K562 (cell line): ENCODE measurements at regions not wholly inside any gene's neighbourhood (a gene's known extent, or its start where the extent isn't known, plus 50 kb on each side); places are given as distances from the start of the nearest gene placed in this dataset.

Experiments used
- ATAC-seq: fragments of 200-7000 bp; cut with Tn5 transposase; 3 replicates; pipeline ENCODE4 v1.9.1; 2020; ENCODE audit warnings: moderate library complexity
- BruUV-seq: library from RNA; stranded (reverse); fragments of 400-500 nt; replicated peaks from 2 replicates; lab custom pipeline; 2021; lab: Mats Ljungman, UMichigan
- CTCF ChIA-PET: fragments of 300-600 bp; formaldehyde crosslinking; extraction: SDS; loops from one replicate; lab custom pipeline; 2021; ENCODE audit warnings: low intra/inter-chr PET ratio; lab: Yijun Ruan, JAX
- POLR2A ChIA-PET: fragments of 300-600, 350-650 bp; sonication (Branson Sonifier 250); formaldehyde crosslinking; extraction: SDS; loops from one replicate; lab custom pipeline; 2021; ENCODE audit warnings: antibody characterized with exemption, inconsistent platforms; lab: Yijun Ruan, JAX
- DNase-seq, 4 experiments: peaks; one replicate each; pipeline versions ENCODE4 v3.0.0 to v3.0.0-alpha.2; 2011 to 2018; ENCODE audit warnings: low spot score in 3 of 4, mixed read lengths in 3 of 4; ENCODE audit errors: extremely low read depth in 1 of 4
- FAIRE-seq: peaks from 2 replicates; lab custom pipeline; 2011; peaks lifted over from hg19 to GRCh38; lab: Jason Lieb, UNC
- H2AFZ ChIP-seq: 2 replicates; pipeline ENCODE4 v1.6.0; 2011; ENCODE audit warnings: low read depth, low read length, control low read depth, inconsistent platforms
- H3K27ac ChIP-seq: fragments of 200-600 bp; 3 replicates; pipeline ENCODE4 v1.8.0; 2011; ENCODE audit warnings: low read depth, mild to moderate bottlenecking, control low read depth, inconsistent platforms, low read length, moderate library complexity, mixed read lengths; ENCODE audit errors: extremely low read depth
- H3K27me3 ChIP-seq, 2 experiments: fragments of 300-600 bp in 1 of 2; 2 replicates in 1 of 2; 3 replicates in 1 of 2; pipeline versions ENCODE4 v1.6.0 to v1.8.0; 2011; ENCODE audit warnings: inconsistent platforms in 2 of 2, low read length in 2 of 2, mild to moderate bottlenecking in 1 of 2, mixed read lengths in 1 of 2, moderate library complexity in 1 of 2; ENCODE audit not compliant: control insufficient read depth in 2 of 2, insufficient read depth in 2 of 2
- H3K36me3 ChIP-seq: fragments of 300-600 bp; 3 replicates; pipeline ENCODE4 v1.8.0; 2011; ENCODE audit warnings: mild to moderate bottlenecking, low read length, inconsistent platforms; ENCODE audit not compliant: control insufficient read depth, insufficient read depth
- H3K4me1 ChIP-seq, 2 experiments: fragments of 200-600 bp in 1 of 2; replicated peaks in 1 of 2; 2 replicates in 1 of 2; 3 replicates in 1 of 2; pipeline versions ENCODE4 v1.5.1 to v1.8.0; 2011; ENCODE audit warnings: inconsistent platforms in 2 of 2, low read length in 2 of 2, mild to moderate bottlenecking in 1 of 2, mixed read lengths in 1 of 2, moderate library complexity in 1 of 2; ENCODE audit not compliant: control insufficient read depth in 2 of 2, insufficient read depth in 2 of 2
- H3K4me2 ChIP-seq: 2 replicates; pipeline ENCODE4 v1.6.1; 2011; ENCODE audit warnings: low read length, control low read depth, inconsistent platforms, mixed read lengths; ENCODE audit not compliant: insufficient read depth
- H3K4me3 ChIP-seq: fragments of 200-600 bp; sonication (generic), shearing (Covaris generic); 2 replicates; pipeline ENCODE4 v1.5.1; 2016; ENCODE audit warnings: control low read depth, inconsistent platforms
- H3K79me2 ChIP-seq: fragments of 200-600 bp; 3 replicates; pipeline ENCODE4 v1.8.0; 2011; ENCODE audit warnings: low read length, inconsistent platforms; ENCODE audit not compliant: control insufficient read depth, insufficient read depth
- H3K9ac ChIP-seq, 2 experiments: 2 replicates each; pipeline versions ENCODE4 v1.6.0 to v1.6.1; 2011; ENCODE audit warnings: low read depth in 2 of 2, low read length in 2 of 2, control low read depth in 1 of 2, inconsistent platforms in 1 of 2, mild to moderate bottlenecking in 1 of 2, mixed read lengths in 1 of 2; ENCODE audit not compliant: insufficient read depth in 1 of 2
- H3K9me1 ChIP-seq: one replicate; pipeline ENCODE4 v1.6.0; 2011; ENCODE audit warnings: inconsistent platforms, mild to moderate bottlenecking, low read length, moderate library complexity; ENCODE audit not compliant: control insufficient read depth, insufficient read depth
- H3K9me3 ChIP-seq: replicated peaks from 2 replicates; pipeline ENCODE4 v1.5.1; 2011; ENCODE audit warnings: low read depth, low read length, inconsistent platforms; ENCODE audit not compliant: control insufficient read depth, insufficient read depth
- H4K20me1 ChIP-seq: replicated peaks from 2 replicates; pipeline ENCODE4 v1.6.1; 2011; ENCODE audit warnings: low read length, inconsistent platforms, mixed read lengths; ENCODE audit not compliant: control insufficient read depth, insufficient read depth
- ATF3 ChIP-seq, 2 experiments: fragments of 450-650 bp in 1 of 2; sonication (generic) in 1 of 2; formaldehyde crosslinking in 1 of 2; IDR thresholded peaks in 1 of 2; conservative IDR thresholded peaks in 1 of 2; 2 replicates each; pipeline versions ENCODE4 v1.6.1 to v1.8.1; 2016 to 2023; ENCODE audit warnings: mild to moderate bottlenecking in 2 of 2, moderate library complexity in 2 of 2, inconsistent platforms in 1 of 2, missing genetic modification reagents in 1 of 2
- ETV6 ChIP-seq, 3 experiments: fragments of 150-350 bp in 1 of 3; sonication (generic) in 1 of 3; formaldehyde crosslinking in 1 of 3; IDR thresholded peaks; 2 replicates each; pipeline versions ENCODE4 v1.6.1 to v1.8.0; 2014 to 2022; ENCODE audit warnings: borderline replicate concordance in 2 of 3, low read depth in 2 of 3, antibody characterized with exemption in 1 of 3, low read length in 1 of 3, mild to moderate bottlenecking in 1 of 3, missing genetic modification reagents in 1 of 3
- IFI16 ChIP-seq: fragments of 250-450 bp; sonication (Bioruptor Pico); IDR thresholded peaks from 2 replicates; pipeline ENCODE4 v2.1.2; 2022; ENCODE audit warnings: mild to moderate bottlenecking, inconsistent platforms
- NR2C1 ChIP-seq, 2 experiments: fragments of 450-650 bp; IDR thresholded peaks; 2 replicates each; pipeline ENCODE4 v1.6.1; 2017; ENCODE audit warnings: mild to moderate bottlenecking in 2 of 2, antibody characterized with exemption in 1 of 2, inconsistent platforms in 1 of 2, missing compliant biosample characterization in 1 of 2, missing genetic modification characterization in 1 of 2
- ZNF143 ChIP-seq: sonication (generic); formaldehyde crosslinking; IDR thresholded peaks from 2 replicates; pipeline ENCODE4 v1.9.0; 2022; ENCODE audit warnings: mild to moderate bottlenecking, missing genetic modification reagents
- ZNF224 ChIP-seq: sonication (generic); formaldehyde crosslinking; IDR thresholded peaks from 2 replicates; pipeline ENCODE4 v1.8.0; 2022; ENCODE audit warnings: mild to moderate bottlenecking, missing genetic modification reagents
- WGBS: fragments of 100-300 bp; shearing (Covaris generic); methylation state at CpG from one replicate; pipeline ENCODE4 v1.1.6; 2016; ENCODE audit warnings: low coverage, mixed read lengths; ENCODE audit not compliant: insufficient coverage; ENCODE audit errors: missing lambda C conversion rate; 5-methylcytosine and 5-hydroxymethylcytosine counted together
- in situ Hi-C: fragments of 300-500 bp; cut with MboI; formaldehyde crosslinking; loops from 4 replicates; pipeline ENCODE4 v1.15.0; 2018; ENCODE audit warnings: inconsistent platforms, mixed read lengths
- intact Hi-C: fragments of 100-400 bp; cut with micrococcal nuclease; formaldehyde crosslinking; loops from 2 replicates; pipeline ENCODE4 v1.14.2; 2022

DNA sequence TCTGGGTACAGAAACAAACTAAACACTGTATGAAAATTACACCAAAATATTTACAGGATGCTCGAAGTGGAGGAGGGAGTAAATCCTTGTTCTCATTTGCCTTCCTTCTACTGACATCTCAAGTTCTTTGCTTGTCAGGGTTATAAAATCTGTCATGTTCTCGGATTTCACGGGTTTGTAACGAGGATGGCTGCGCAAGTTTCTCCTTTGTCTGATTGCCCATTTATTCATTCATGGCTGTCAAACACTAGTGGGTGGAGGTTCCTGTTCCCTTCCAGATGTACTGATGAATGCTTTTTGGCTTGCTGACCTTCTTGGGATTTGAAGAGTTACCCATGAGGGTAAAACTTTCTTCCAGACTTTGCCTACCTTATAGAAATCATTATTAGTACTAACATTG lies 206.9 kb downstream of the SPCS3 start:
- FAIRE-seq: no peak
- in situ Hi-C loops: no loop called here
- TF ChIP-seq IFI16 (CRISPR knock-in tag) (no peak), ZNF143 (CRISPR knock-in tag) (no peak), NR2C1 (IDR thresholded peaks at IDR 0.05) (no peak), NR2C1 (tag; IDR thresholded peaks at IDR 0.05) (no peak), ATF3 (IDR thresholded peaks at IDR 0.05) (no peak), ATF3 (CRISPR knock-in tag; conservative IDR thresholded peaks at IDR 0.05) (no peak), ETV6 (IDR thresholded peaks at IDR 0.05; ENCODE audit: borderline replicate concordance in 1 of 2, low read depth in 2 of 2, low read length in 1 of 2) (no peak), ETV6 (CRISPR knock-in tag; IDR thresholded peaks at IDR 0.05; ENCODE audit: borderline replicate concordance) (no peak), ZNF224 (CRISPR knock-in tag) (no peak)
- no peak overlapping the region for H2AFZ ChIP-seq
- no peak overlapping the region for H3K27ac ChIP-seq
- H3K4me2 ChIP-seq: no peak overlapping the region
- ATAC-seq: no peak
- no peaks in the 10 kb centered on the region for H3K27me3 ChIP-seq
- intact Hi-C loops: no loop called here
- ChIA-PET CTCF (no interaction called here), POLR2A (no interaction called here)
- no peaks in the 10 kb centered on the region for H3K79me2 ChIP-seq
- no peak overlapping the region for H3K4me3 ChIP-seq
- no peaks in the 10 kb centered on the region for H3K36me3 ChIP-seq
- H3K9me3 ChIP-seq: no peaks in the 10 kb centered on the region
- no peaks in the 10 kb centered on the region for H3K4me1 ChIP-seq
- H3K9ac ChIP-seq: no peak overlapping the region
- no peaks in the 10 kb centered on the region for H4K20me1 ChIP-seq
- no TSS peak for BruUV-seq
- no peaks in the 10 kb centered on the region for H3K9me1 ChIP-seq
- 0% methylated on average over 5 of the region's 5 CpGs for WGBS
- DNase-seq: no peak
